DMS53 treated with DMSO at 0.1 percent for 48 hours (cell line): ENCODE measurements at regions not wholly inside any gene's neighbourhood (a gene's known extent, or its start where the extent isn't known, plus 50 kb on each side); places are given as distances from the start of the nearest gene placed in this dataset.

Experiments
- DNase-seq: peaks from one replicate; lab custom pipeline; 2025; ENCODE audit not compliant: unreplicated experiment; lab: John Stamatoyannopoulos, UW

DNA sequence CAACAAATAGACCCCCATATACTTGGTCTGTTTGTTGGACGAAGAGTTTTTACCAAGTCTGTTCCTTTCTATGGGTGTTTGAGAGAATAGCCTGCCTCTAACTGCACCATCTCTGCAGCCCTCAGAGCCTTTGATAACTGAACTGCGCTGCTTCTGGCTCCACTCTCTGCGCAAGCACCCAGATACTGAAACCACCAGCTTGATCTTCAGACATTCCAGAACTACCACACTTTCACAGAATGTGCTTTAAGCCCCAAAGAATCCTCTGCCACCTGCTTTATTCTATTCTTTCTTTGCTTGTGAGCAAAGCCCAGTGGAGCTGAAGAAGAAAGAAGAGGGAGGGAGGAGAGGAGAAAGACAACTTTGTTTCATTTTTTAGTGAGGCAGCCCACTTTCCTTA lies 380.7 kb downstream of the BCL11A start:
- DNase-seq: no peak

DNA sequence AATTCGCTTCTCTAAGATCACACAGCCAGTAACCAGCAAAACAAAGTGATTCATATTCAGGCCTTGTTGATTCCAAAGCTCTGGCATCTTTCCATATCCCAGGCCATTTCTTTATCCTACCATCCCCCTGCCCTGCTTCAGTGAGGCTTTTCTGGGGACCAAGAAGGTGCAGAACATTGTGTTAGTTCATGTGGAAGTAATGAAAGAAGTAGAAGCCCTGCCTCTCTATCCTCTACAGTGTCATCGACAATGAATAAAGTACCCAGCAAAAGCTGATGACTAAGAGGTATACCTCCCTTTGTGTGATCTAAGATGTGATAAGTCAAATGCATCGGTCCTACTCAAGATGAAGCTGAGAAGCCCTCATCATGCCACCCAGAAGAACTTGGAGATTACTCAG lies 383.2 kb downstream of the BCL11A start:
- DNase-seq: no peak

DNA sequence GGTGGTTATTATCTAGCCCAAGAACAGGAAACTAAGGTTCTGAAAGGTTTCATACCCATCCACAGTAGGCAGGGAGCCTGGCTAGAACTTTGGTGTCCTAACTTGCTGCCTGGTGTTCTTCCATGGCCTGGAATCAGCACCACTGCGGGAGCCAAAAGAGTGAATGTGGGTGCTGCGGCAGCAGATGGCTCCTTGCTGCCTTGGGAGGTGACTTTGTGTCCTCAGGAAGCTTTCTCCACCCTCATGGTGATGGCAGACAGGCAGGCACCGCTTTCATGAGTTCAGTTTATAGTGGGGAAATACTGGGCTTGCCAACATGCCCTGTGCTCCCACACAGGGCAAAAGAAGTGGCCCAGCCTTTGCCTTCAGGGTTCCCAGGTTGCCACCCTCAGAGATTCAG lies 385.2 kb downstream of the BCL11A start:
- DNase-seq: no peak

DNA sequence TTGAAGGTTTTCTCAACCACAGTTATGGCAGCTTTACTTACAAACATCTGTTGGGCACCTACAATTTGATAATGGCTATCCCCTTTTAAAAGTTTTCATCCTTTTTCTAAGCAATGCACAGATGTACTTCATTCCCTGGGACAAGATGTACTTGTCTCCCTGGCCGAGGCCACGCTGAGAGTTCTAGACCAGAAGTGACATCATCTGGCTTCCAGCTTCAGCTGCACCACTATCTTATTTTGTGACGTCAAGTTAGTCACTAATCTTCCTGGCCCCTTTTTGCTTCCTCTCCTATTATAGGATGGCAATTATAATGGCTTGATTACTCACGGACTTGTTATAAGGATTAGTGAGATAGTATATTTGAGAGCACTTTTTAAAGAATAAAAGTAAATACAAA lies 386.4 kb downstream of the BCL11A start:
- no peak for DNase-seq

DNA sequence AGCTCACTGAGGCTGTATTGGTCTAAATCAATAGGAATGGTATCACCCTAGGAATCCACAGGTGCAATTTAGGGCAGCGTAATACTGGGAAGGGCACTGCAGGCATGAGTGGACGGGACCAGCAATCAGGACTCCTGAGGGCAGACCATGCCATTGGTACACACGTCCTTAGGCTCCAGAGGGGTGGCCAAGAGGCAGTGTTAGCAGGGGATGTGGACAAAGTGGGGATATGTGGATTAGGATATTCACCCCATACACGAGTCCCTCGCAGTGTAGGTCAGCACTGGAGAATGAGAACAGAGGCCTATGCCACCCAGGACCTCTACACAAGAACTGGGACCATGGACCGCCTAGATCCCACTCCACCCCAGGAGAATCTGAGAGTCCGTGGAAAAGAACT lies 389.8 kb downstream of the BCL11A start:
- no peak for DNase-seq

DNA sequence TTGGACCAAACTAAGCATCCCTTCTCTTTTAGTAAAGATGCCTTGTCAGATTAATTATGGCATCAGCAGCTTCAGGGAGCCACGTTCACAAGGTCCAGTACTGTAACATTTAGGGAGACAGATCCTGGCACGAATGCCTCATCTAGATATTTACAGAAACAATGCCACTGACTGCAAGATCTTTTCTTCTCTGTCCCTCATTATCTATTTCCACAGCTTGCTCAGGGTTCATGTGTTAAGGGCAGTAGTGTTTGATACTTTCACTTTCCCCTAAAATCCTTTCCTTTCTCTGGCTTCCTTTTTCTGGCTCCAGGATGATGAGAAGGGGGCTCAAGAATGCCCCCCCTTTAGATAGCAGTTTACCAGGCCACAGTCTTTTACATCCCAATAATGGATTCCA lies 393.9 kb downstream of the BCL11A start:
- no peak for DNase-seq

DNA sequence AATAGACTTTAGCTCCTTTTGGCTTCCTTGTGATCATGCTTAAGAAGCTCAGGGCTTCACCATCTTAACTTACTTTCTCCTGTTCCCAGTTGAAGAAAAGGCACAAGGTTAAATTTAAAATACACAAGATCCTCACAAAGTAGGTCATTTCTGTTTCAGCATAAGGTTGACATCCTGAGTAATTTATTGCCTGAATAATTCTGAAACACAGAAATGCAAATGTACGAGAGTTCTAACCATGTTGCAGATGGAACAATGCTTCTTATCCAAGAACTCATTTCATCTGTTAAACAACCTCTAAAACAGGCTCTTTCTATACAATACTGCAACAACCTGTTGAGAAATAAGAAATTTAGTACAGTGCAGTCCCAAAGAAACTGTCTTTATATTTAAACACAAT lies 395.2 kb downstream of the BCL11A start:
- DNase-seq: no peak

DNA sequence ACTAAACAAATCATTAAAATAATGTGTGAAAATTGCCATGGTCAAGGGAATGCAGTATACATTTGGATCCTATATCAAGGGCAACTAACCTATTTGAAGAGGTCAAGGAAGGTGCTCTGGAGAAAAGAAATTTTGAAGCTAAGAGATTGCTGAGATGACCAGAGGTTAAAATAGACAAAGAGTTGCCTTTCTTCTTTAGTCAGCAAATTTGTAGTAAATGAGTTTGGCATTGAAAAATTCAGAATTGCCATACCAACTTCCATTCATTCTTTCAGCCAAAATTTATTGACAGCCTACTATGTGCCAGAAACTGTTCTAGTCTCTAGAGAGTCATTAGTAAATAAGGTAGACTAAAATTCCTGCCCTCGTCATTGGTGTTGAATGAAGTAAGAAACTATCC lies 396.2 kb downstream of the BCL11A start:
- no peak for DNase-seq

DNA sequence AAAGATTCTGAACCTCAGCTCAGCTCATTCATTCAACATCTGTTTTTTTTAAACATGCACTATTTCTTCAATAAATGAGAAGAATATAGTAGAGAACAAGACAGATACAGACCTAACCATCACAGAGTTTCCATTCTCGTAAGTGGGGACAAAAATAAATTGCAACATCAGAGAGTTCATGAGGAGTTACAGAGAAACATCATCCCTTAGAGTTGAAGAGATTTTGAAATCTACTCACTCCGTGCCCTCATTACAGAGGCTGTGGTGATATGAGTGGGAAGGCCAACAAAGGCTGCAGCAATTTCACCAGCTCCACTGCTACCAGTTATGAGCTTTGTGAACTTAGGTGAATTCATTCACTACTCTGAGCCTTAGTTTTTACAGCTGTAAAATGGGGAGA lies 399.3 kb downstream of the BCL11A start:
- DNase-seq: no peak

DNA sequence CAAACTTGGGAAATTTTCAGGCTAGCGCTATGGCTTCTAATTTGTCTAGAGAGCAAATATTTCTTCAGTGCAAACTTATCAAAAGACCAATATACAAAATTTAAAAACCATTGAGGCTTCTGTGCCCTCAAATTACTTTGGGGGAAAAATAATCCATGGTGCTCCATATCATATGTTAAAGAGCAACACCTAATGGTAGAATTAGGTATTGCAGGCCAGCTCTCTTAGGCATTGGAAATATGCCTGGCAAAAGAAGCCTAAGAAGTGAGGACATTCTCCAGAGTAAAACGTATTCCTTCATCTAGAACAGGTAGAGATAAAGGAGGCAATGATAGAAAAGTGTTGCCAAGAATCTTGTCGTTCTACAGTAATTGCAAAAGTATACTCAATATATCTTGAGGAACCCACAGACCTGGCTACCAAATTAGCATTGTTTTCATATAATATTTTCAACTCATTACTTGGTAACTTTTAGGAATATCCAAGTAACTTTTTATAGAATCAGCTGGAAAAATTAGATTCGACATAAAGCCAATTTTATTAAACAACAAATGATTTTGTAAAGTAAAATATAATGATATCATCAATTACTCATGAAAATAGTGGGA lies 401.1 kb downstream of the BCL11A start:
- peak; percentile 23 for DNase-seq

DNA sequence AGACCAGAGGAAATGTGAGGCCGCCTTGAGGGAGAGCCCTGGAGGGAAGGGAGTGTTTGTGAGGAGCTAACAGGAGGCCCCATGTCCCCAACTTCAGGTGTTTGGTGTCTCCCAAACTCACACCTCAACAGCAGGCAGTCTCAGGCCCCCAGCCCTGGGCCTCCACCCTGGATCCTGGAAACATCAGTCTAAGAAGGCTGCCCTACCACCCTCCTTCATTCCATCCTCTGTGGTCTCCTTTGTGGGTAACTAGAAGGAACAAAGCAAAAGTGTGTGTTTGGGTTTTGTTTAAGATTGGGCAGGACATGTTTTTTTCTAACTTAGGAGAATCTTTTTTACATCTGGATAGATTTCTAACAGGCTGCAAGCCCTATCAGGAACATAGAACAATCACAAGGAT lies 404.3 kb downstream of the BCL11A start:
- no peak for DNase-seq

DNA sequence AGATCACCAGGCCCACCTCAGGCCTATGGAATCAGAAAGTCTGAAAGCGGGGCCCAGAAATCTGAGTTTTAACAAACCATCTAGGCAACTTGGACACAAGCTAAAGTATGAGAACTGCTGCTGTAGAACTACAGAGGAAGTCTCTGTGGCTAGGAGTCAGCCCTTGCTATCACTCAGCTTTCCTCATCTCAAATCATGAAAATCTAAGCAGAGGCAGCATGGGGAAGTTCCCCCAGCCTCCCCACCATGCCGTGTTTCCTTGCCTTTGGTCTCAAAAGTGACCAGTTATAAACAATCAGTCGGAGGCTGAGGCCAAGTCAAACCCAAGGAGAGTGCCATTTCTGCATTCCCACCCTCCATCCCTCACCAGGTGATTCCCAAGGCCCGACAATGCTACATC lies 404.7 kb downstream of the BCL11A start:
- no peak for DNase-seq

DNA sequence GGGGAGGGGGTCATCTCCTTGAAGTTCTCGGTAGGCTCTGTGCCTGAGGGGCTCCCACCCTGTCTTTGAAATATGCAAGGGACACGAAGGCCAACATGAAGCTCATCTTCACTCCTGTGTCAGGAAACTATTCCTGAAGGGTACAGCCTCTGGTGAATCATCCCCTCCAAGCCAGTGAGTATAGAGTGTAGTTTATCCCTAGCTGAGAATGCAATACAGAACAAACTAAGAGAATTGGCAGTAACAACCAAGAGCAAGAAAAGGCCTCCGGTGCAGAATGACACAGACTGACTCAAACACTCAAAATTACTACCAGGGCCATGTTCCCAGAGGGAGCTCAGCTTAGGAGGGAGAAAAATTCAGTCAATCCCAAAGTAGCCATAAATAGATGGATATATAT lies 413.3 kb downstream of the BCL11A start:
- no peak for DNase-seq

DNA sequence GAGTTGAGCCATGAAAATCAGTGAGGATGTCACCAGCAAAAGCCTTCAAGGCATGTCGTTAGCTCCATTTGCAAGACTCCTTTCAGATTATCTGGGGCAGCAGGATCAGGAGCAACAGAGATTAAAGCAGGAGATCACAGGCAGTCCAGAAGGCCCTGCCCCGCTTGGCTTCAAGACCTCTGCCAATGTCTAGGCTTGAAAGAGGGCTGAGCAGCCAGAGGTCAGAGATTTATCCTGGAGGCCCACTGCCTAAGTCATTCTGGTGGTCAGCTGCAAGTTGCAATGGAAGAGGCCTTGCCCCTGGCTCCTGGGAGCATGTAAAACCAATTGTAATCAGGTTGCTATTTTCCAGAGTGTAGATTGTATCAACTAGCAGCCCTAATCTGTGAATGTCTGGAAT lies 416.5 kb downstream of the BCL11A start:
- no peak for DNase-seq

DNA sequence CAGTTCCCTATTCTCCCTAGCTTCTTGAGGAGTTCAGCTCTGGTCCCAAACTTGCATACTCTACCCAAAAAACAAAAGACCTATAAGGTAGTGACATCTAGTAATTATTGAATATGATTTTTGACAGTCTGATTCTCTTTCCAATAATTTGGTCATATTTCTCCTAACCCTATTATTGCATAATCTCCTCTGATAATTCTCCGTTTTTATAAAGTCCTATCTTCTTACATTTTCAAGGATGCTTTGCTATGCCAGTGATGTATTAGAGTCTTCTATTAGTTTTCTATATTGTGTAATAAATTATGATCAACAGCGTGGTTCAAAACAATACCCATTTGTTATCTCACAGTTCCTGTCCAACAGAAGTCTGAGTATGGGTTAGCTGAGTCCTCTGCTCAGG lies 426.3 kb downstream of the BCL11A start:
- DNase-seq: no peak

DNA sequence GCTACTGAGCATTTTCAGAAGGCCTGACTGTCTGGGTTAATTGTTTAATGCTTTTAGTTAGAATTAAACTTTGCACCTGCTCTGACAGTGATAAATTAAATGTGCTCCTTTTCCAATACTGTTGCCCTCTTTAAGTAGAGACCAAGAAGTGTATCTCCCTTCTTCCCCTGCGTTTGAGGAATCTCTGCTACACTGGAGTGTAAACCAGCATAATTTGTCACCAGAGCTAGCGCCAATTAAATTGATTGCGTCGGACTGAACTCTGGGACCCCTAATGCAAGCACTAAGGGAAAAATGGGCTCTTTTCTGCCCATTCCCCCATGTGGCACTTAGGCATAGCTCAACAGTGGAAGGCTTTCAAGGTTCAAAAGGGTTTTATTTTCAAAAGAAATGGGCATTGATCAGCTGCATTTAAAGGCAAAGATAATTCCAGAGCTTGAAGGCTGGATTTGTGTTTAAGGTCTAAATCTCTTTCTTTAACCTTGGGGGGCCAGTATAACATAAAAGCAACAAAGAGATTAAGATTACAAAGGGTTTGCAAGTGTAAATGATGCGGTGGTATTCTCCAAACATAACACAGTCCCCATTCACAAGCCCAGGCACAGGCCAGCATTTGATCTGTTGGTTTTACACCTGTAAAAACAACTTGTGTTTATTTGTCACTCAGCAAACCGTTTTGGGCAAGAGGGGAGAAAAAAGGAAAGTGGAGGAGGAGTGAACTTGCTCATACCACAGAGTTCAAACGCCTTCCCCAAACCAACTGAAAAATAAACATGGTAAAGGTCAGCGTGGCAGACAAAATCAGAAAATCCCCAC lies 427.6 kb downstream of the BCL11A start:
- no peak for DNase-seq

DNA sequence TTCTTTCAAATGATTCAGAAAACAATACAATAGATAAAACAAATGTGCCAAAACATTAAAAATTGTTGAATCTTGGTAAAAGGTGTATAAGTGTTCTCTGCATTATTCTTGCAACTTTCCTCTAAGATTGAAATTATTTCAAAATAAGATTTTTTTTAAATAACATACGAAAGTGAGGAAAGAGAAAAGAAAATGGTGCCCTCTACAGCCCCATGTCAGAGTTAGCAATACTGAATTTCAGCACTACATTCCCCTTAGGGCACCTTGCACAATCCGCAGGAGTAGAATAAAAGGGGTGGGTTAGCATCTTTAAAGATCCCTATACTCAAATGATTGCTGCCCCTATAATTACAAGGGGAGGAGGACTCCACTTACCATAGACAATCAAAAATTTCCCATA lies 433.7 kb downstream of the BCL11A start:
- no peak for DNase-seq

DNA sequence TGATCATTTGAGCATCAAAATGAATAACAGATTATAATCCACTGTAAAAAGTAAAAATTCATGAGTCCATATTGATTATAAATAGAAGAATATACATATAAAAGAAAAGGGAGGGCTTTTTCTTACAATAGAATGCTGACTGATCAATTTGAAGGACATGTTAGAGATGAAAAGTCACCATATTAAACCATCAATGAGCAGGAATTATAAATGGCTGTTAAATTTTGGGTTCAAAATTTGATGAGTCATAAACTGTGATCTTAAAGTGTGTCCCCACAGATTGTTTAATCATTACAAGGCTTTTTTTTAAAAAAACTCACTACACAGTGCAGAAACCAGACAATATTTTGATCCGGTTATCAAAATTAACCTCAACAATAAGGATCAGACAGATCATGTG lies 434.5 kb downstream of the BCL11A start:
- DNase-seq: no peak

DNA sequence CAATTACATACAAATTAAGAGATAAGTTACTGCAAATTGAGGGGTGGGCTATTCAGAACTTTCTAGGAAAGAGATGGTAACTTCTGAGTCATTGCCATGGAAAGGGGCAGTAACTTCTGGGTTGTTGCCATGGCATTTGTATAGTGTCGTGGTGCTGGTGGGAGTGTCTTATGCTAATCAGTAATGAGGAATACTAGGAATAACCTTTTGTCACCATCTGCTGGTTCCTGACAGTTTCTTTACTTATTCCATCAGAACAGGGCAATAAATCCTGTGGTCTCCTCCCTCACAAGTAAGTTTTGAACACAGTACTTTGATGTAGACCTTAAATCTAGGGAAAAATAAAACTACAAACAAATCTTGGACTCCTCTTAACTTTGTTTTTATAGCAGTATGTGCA lies 435.4 kb downstream of the BCL11A start:
- DNase-seq: no peak

DNA sequence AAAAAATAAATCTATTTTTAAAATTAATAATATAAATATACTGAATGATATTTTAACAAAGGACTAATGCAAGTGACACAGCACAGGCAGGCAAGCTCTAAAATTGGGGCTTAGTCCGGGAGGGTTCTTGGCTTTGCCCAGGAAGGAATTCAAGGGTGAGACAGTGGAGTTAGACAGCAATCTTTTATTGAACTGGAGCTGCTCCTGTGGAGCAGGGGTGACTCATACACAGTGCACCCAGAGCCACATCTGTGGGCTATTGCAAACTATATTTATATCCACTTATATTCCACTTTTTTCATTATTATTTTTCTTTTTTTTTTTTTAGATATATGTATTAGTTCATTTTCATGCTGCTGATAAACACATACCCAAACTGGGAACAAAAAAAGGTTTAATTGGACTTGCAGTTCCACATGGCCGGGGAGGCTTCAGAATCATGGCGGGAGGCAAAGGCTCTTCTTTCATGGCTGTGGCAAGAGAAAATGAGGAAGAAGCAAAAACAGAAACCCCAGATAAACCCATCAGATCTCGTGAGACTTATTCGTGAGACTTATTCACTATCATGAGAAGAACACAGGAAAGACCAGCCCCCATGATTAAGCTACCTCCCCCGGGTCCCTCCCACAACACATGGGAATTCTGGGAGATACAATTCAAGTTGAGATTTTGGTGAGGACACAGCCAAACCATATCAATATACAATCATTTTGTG lies 437.1 kb downstream of the BCL11A start:
- DNase-seq: no peak

DNA sequence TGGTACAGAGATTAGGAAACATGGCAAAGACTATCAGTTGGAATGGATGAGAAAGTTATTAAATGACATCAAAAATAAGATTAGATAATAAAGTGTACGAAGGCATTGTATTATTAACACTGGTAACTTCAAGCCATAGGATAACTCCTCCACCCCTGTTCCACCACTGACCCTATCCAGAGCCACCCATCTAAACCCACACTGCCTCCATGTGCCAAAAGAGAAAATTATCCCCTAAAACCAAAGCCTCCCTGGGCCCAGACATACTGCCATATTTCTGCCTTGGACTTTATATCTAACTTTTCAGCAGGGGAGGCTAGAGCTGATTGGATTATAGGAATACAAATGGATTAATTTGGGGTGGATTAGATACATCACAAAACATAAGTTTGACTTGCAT lies 443.7 kb downstream of the BCL11A start:
- no peak for DNase-seq

DNA sequence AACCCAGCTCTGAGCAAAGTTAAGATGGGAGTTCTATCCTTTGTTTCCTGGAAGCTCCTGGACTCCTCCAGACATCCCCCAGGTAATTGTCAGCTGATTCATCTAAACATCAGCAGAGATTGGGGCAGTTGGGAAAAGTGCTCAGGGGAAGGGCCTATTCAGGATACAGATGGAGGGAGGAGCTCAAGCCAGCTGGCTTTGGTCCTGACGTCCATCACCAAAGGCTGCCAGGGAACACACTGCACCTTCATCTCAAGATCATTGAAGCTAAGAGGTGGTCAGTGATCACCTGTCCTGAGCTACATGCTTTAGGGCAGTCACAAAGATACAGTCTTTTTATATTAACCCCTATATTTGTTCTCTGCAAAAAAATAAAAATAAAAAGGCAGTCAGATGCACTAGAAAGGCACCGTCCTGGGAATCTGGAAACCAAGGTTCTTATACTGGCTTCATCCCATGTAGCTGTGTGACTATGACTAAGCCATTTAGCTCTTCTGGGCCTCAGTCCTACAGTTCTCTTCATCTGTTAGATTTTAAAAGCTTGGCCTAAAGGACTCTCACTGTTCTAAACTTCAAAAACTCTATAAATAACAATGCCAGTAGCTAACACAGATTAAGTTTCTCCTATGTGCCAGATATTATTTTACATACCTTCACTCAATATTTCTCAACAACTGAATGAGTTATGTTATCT lies 446.5 kb downstream of the BCL11A start:
- no peak for DNase-seq
